Large intestine (tissue), 3 donors: ENCODE measurements at regions not wholly inside any gene's neighbourhood (a gene's known extent, or its start where the extent isn't known, plus 50 kb on each side); places are given as distances from the start of the nearest gene placed in this dataset.
"Not testable (repeated sequence)": the region's sequence is repeated elsewhere in the genome, so short reads cannot be mapped to it uniquely, and the experiment has no call there.

ENCODE experiments used
- DNase-seq, 2 donors: peaks; one replicate each; pipeline versions ENCODE4 v3.0.0 to v3.0.0-alpha.2; 2013
- H3K27ac ChIP-seq: one replicate; pipeline ENCODE4 v1.5.1; 2013; ENCODE audit warnings: low read length
- H3K27me3 ChIP-seq: 2 replicates; pipeline ENCODE4 v1.6.1; 2013; ENCODE audit warnings: low read length; ENCODE audit not compliant: control insufficient read depth, insufficient read depth
- H3K36me3 ChIP-seq: 2 replicates; pipeline ENCODE4 v1.6.1; 2013; ENCODE audit warnings: low read length; ENCODE audit not compliant: control insufficient read depth, insufficient read depth
- H3K4me1 ChIP-seq: one replicate; pipeline ENCODE4 v1.6.1; 2013; ENCODE audit warnings: low read length; ENCODE audit not compliant: control insufficient read depth, insufficient read depth
- H3K4me3 ChIP-seq: one replicate; pipeline ENCODE4 v1.5.1; 2013; ENCODE audit warnings: low read length
- H3K9me3 ChIP-seq: one replicate; pipeline ENCODE4 v1.6.1; 2013; ENCODE audit warnings: mild to moderate bottlenecking, low read depth, low read length, moderate library complexity; ENCODE audit not compliant: control insufficient read depth
- WGBS: methylation state at CpG from one replicate; pipeline ENCODE4 v1.1.5; 2013; ENCODE audit warnings: low lambda C conversion rate; ENCODE audit not compliant: insufficient coverage; 5-methylcytosine and 5-hydroxymethylcytosine counted together

- Histone ChIP-seq H3K27ac (peak overlapping the region; percentile 24), H3K4me1 (peaks cover 24% of the 10 kb centered on the region), H3K27me3 (peaks cover 13% of the 10 kb centered on the region)
- H3K9me3 ChIP-seq, H3K36me3 ChIP-seq, H3K4me3 ChIP-seq: not testable (repeated sequence)
- no CpG with 5 or more reads among the region's 34 CpGs for WGBS
- DNase-seq, result peak; percentile 67 to 78
These were observed 119.7 kb upstream of the ZNF469 start for GRCh38 chr16:88262858-88263563.

DNA sequence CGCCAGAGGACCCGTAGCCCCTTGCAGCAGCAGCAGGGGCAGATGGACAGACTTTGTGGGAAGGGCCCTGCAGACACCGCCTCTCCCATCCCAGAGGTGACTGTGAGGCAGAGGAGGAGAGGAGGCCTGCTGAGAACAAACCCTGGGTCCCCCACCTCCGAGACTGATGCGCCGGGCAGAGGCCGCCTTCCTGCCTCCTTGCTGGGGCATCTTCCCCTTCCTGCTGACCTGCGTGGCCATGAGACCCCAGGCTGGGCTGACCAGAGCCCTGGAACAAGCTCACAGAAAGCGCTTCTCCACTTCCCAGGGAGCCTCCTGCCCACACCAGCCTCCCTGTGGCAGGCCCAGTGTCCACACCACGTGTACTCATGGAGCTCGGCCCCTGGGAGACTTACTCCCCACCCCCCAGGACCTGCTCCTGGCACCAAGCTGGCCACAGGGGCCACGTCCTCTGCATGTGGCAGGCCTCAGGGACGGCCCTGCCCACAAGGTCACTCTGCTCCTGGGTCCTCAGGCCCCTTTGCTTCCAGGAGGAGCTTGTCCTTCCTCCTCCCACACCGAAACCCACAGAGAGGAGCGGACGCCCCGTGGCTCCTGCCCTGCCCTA, 119.0 kb upstream of the ZNF469 start:
- peaks cover 24% of the 10 kb centered on the region for H3K4me1 ChIP-seq
- no CpG with 5 or more reads among the region's 17 CpGs for whole genome bisulfite sequencing
- H3K9me3 ChIP-seq, H3K27me3 ChIP-seq, H3K27ac ChIP-seq, DNase-seq, H3K36me3 ChIP-seq, H3K4me3 ChIP-seq: not testable (repeated sequence)

DNA sequence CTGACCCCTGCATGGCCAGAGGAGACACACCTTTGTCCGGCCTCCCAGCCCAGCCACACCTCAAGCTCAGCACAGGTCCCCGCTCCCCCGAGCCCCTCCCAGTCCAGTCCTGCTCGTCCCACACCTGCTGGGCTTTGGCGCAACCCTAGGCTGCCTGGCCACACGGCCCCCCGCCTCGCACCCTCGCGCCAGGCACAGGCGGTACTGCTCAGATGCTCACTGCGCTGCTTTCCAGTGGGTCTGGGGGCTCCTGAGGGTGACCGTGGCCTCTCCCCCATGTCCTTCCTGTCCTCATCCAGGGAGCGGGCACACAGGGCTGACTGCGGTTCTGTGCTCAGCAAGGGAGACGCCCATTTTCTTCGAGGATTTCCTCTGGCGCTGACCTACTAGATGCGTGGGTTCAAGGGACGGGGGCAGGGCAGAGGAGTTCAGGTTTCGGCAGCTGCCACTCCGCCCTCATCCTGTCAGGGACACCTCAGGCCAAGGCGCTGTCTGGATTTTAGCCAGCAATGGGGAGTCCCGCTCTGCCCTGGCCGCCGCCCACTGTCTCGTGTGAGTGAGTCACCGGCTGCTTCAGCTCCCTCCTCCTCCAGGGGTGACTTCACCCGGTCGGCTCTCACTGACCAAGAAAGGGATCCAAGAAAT, 118.0 kb upstream of the ZNF469 start:
- no peak overlapping the region for H3K4me3 ChIP-seq
- peak; percentile 74 to 82 for DNase-seq
- H3K9me3 ChIP-seq, result no peaks in the 10 kb centered on the region
- H3K36me3 ChIP-seq, result no peaks in the 10 kb centered on the region
- peaks cover 3% of the 10 kb centered on the region for H3K27me3 ChIP-seq
- H3K27ac ChIP-seq, result no peak overlapping the region
- H3K4me1 ChIP-seq, result peaks cover 24% of the 10 kb centered on the region
- WGBS, result no CpG with 5 or more reads among the region's 30 CpGs

GRCh38 chr16:88265286-88265938, 117.3 kb upstream of the ZNF469 start:
- H3K9me3 ChIP-seq, H3K27ac ChIP-seq, H3K36me3 ChIP-seq, H3K4me3 ChIP-seq, H3K27me3 ChIP-seq, DNase-seq: not testable (repeated sequence)
- H3K4me1 ChIP-seq, result peaks cover 24% of the 10 kb centered on the region
- no CpG with 5 or more reads among the region's 25 CpGs for WGBS

GRCh38 chr16:88266036-88266435, 116.7 kb upstream of the ZNF469 start:
- H3K27ac ChIP-seq, result not testable (repeated sequence)

GRCh38 chr16:88266935-88267551, 115.7 kb upstream of the ZNF469 start:
- not testable (repeated sequence) for H3K4me3 ChIP-seq, H3K27ac ChIP-seq, H3K27me3 ChIP-seq, H3K36me3 ChIP-seq, H3K9me3 ChIP-seq, DNase-seq
- H3K4me1 ChIP-seq, result peaks cover 21% of the 10 kb centered on the region
- WGBS, result no CpG with 5 or more reads among the region's 31 CpGs

More at GRCh38 chr16:88266036-88266435, 116.7 kb upstream of the ZNF469 start:
- no CpG with 5 or more reads among the region's 12 CpGs for WGBS
- not testable (repeated sequence) for DNase-seq, H3K4me3 ChIP-seq, H3K27me3 ChIP-seq, H3K36me3 ChIP-seq, H3K9me3 ChIP-seq
- peaks cover 24% of the 10 kb centered on the region for H3K4me1 ChIP-seq

GRCh38 chr16:88268186-88268970, 114.4 kb upstream of the ZNF469 start:
- not testable (repeated sequence) for DNase-seq, H3K4me3 ChIP-seq
- no CpG with 5 or more reads among the region's 20 CpGs for WGBS

GRCh38 chr16:88270171-88270790, 112.5 kb upstream of the ZNF469 start:
- WGBS, result no CpG with 5 or more reads among the region's 10 CpGs
- H3K27me3 ChIP-seq, H3K27ac ChIP-seq, DNase-seq, H3K4me1 ChIP-seq, H3K9me3 ChIP-seq, H3K36me3 ChIP-seq, H3K4me3 ChIP-seq: not testable (repeated sequence)

More at GRCh38 chr16:88268186-88268970, 114.4 kb upstream of the ZNF469 start:
- not testable (repeated sequence) for H3K9me3 ChIP-seq, H3K27ac ChIP-seq, H3K36me3 ChIP-seq, H3K27me3 ChIP-seq
- peaks cover 11% of the 10 kb centered on the region for H3K4me1 ChIP-seq

DNA sequence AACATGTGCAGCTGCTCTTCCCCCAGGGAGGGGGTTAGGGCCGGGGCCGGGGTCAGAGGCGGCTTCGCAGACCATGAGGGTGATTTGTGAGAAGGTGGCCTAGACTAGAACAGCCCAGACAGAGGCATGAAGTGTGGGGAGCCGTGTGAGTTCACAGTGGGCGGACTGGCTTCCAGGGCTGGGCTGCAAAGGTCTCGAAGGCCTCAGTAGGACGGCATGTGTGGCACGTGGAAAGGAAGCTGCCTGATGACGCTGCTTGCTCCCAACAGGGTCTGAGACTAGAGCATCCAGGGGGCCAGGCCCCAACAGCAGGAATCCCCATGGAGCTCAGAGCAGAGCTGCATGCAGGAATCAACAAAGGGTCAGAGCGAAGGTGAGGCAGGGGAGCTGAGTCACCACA, 111.5 kb upstream of the ZNF469 start:
- H3K27ac ChIP-seq, H3K27me3 ChIP-seq, DNase-seq, H3K36me3 ChIP-seq, H3K4me1 ChIP-seq, H3K4me3 ChIP-seq, H3K9me3 ChIP-seq: not testable (repeated sequence)
- no CpG with 5 or more reads among the region's 11 CpGs for WGBS
